Nephron progenitor cell (in vitro differentiated cells): ENCODE measurements at regions not wholly inside any gene's neighbourhood (a gene's known extent, or its start where the extent isn't known, plus 50 kb on each side); places are given as distances from the start of the nearest gene placed in this dataset.
"Not testable (repeated sequence)": the region's sequence is repeated elsewhere in the genome, so short reads cannot be mapped to it uniquely, and the experiment has no call there.

Experiments
- DNase-seq: peaks from one replicate; pipeline ENCODE4 v3.0.0; 2021
- H3K27ac Mint-ChIP-seq: 2 replicates; pipeline ENCODE4 v1.8.0; 2021; ENCODE audit warnings: mild to moderate bottlenecking, moderate library complexity, mixed read lengths
- H3K27me3 Mint-ChIP-seq: 2 replicates; pipeline ENCODE4 v1.8.0; 2021; ENCODE audit warnings: mild to moderate bottlenecking, low read depth, mixed read lengths; ENCODE audit not compliant: poor library complexity
- H3K36me3 Mint-ChIP-seq: 2 replicates; pipeline ENCODE4 v1.8.0; 2021; ENCODE audit warnings: low read depth, mixed read lengths
- H3K4me1 Mint-ChIP-seq: 2 replicates; pipeline ENCODE4 v1.8.0; 2021; ENCODE audit warnings: mixed read lengths
- H3K4me3 Mint-ChIP-seq: 2 replicates; pipeline ENCODE4 v1.8.0; 2021; ENCODE audit warnings: mild to moderate bottlenecking, moderate library complexity, mixed read lengths
- H3K9me3 Mint-ChIP-seq: 2 replicates; pipeline ENCODE4 v1.8.0; 2021; ENCODE audit warnings: mild to moderate bottlenecking, moderate library complexity, mixed read lengths

GRCh38 chr9:62110486-62110885, 920.6 kb downstream of the SPATA31A7 start:
- not testable (repeated sequence) for H3K4me1 Mint-ChIP-seq, H3K9me3 Mint-ChIP-seq, H3K4me3 Mint-ChIP-seq, H3K36me3 Mint-ChIP-seq, H3K27me3 Mint-ChIP-seq, DNase-seq, H3K27ac Mint-ChIP-seq

- H3K27me3 Mint-ChIP-seq, H3K27ac Mint-ChIP-seq, H3K4me3 Mint-ChIP-seq, H3K36me3 Mint-ChIP-seq, H3K9me3 Mint-ChIP-seq, H3K4me1 Mint-ChIP-seq, DNase-seq: not testable (repeated sequence)
Measured at GRCh38 chr9:62116951-62117640, 927.3 kb downstream of the SPATA31A7 start.

GRCh38 chr9:62119656-62120055, 929.8 kb downstream of the SPATA31A7 start:
- H3K4me1 Mint-ChIP-seq, H3K27ac Mint-ChIP-seq, H3K4me3 Mint-ChIP-seq, H3K27me3 Mint-ChIP-seq, H3K9me3 Mint-ChIP-seq, DNase-seq, H3K36me3 Mint-ChIP-seq: not testable (repeated sequence)

GRCh38 chr9:62125631-62126611, 936.1 kb downstream of the SPATA31A7 start:
- H3K27me3 Mint-ChIP-seq, DNase-seq, H3K4me3 Mint-ChIP-seq, H3K27ac Mint-ChIP-seq, H3K36me3 Mint-ChIP-seq, H3K9me3 Mint-ChIP-seq, H3K4me1 Mint-ChIP-seq: not testable (repeated sequence)

- not testable (repeated sequence) for H3K4me1 Mint-ChIP-seq
Measured at GRCh38 chr9:62135022-62135421, 945.2 kb downstream of the SPATA31A7 start.

GRCh38 chr9:62145648-62146047, 955.8 kb downstream of the SPATA31A7 start:
- not testable (repeated sequence) for H3K36me3 Mint-ChIP-seq, H3K9me3 Mint-ChIP-seq, H3K27me3 Mint-ChIP-seq, H3K4me1 Mint-ChIP-seq, DNase-seq, H3K27ac Mint-ChIP-seq, H3K4me3 Mint-ChIP-seq

More at GRCh38 chr9:62135022-62135421, 945.2 kb downstream of the SPATA31A7 start:
- not testable (repeated sequence) for H3K4me3 Mint-ChIP-seq, H3K27me3 Mint-ChIP-seq, DNase-seq, H3K27ac Mint-ChIP-seq, H3K36me3 Mint-ChIP-seq, H3K9me3 Mint-ChIP-seq
